SK-N-SH (cell line): ENCODE measurements at regions not wholly inside any gene's neighbourhood (a gene's known extent, or its start where the extent isn't known, plus 50 kb on each side); places are given as distances from the start of the nearest gene placed in this dataset.

Experiments
- CTCF ChIA-PET: fragments of 300-600, 350-600 bp; formaldehyde crosslinking; extraction: SDS; loops from one replicate; lab custom pipeline; 2021; lab: Yijun Ruan, JAX
- POLR2A ChIA-PET: fragments of 350-600 bp; sonication (Branson Sonifier 250); formaldehyde crosslinking; extraction: SDS; loops from one replicate; lab custom pipeline; 2020; ENCODE audit warnings: antibody characterized with exemption, inconsistent platforms; lab: Yijun Ruan, JAX
- DNase-seq: peaks from one replicate; pipeline ENCODE4 v3.0.0; 2012
- H2AFZ ChIP-seq: fragments of 200-600 bp; sonication (generic); 2 replicates; pipeline ENCODE4 v1.8.1; 2016; ENCODE audit warnings: antibody characterized with exemption, mild to moderate bottlenecking, low read depth
- H3F3A ChIP-seq: fragments of 200-600 bp; sonication (generic); replicated peaks from 2 replicates; pipeline ENCODE3; 2016; ENCODE audit warnings: antibody characterized with exemption, mild to moderate bottlenecking; ENCODE audit not compliant: insufficient read depth
- H3K27ac ChIP-seq, 2 experiments: fragments of 200-500 bp in 1 of 2; fragments of 200-600 bp in 1 of 2; sonication (Bioruptor generic) in 1 of 2; sonication (generic), shearing (Covaris generic) in 1 of 2; 2 replicates each; pipeline versions ENCODE4 v1.5.1 to v1.6.1; 2014 to 2016; ENCODE audit warnings: low read depth in 2 of 2, inconsistent platforms in 1 of 2, low read length in 1 of 2, mild to moderate bottlenecking in 1 of 2, mixed read lengths in 1 of 2
- H3K27me3 ChIP-seq: fragments of 200-600 bp; sonication (generic), shearing (Covaris generic); 2 replicates; pipeline ENCODE4 v1.6.1; 2016; ENCODE audit warnings: mixed run types; ENCODE audit not compliant: insufficient read depth
- H3K36me3 ChIP-seq, 2 experiments: fragments of 200-500 bp in 1 of 2; fragments of 200-600 bp in 1 of 2; sonication (Bioruptor generic) in 1 of 2; sonication (generic) in 1 of 2; replicated peaks in 1 of 2; 2 replicates each; pipeline versions ENCODE3 to v1.5.1; 2014 to 2016; ENCODE audit warnings: low read length in 1 of 2, mild to moderate bottlenecking in 1 of 2; ENCODE audit not compliant: insufficient read depth in 2 of 2, control insufficient read depth in 1 of 2
- H3K4me1 ChIP-seq, 2 experiments: fragments of 200-500 bp in 1 of 2; fragments of 200-600 bp in 1 of 2; sonication (Bioruptor generic) in 1 of 2; sonication (generic), shearing (Covaris generic) in 1 of 2; 2 replicates each; pipeline versions ENCODE4 v1.5.1 to v1.6.1; 2014 to 2016; ENCODE audit warnings: low read depth in 1 of 2, low read length in 1 of 2, mixed run types in 1 of 2; ENCODE audit not compliant: insufficient read depth in 2 of 2, control insufficient read depth in 1 of 2
- H3K4me2 ChIP-seq: fragments of 200-600 bp; sonication (generic), shearing (Covaris generic); 2 replicates; pipeline ENCODE4 v1.6.1; 2017; ENCODE audit warnings: mixed run types
- H3K4me3 ChIP-seq, 2 experiments: fragments of 200-500 bp in 1 of 2; fragments of 200-600 bp in 1 of 2; sonication (Bioruptor generic) in 1 of 2; sonication (generic), shearing (Covaris generic) in 1 of 2; 2 replicates each; pipeline versions ENCODE4 v1.5.1 to v1.8.1; 2014 to 2016; ENCODE audit warnings: low read depth in 2 of 2, inconsistent platforms in 1 of 2, low read length in 1 of 2, mild to moderate bottlenecking in 1 of 2, mixed read lengths in 1 of 2, moderate library complexity in 1 of 2
- H3K79me2 ChIP-seq: fragments of 200-600 bp; sonication (generic); 2 replicates; pipeline ENCODE4 v1.8.1; 2017; ENCODE audit warnings: mild to moderate bottlenecking; ENCODE audit not compliant: insufficient read depth
- H3K9ac ChIP-seq: fragments of 200-600 bp; sonication (generic); 2 replicates; pipeline ENCODE4 v1.6.1; 2017; ENCODE audit warnings: mixed run types
- H3K9me2 ChIP-seq: fragments of 200-600 bp; sonication (generic); 2 replicates; pipeline ENCODE4 v1.6.1; 2017; ENCODE audit warnings: mixed run types
- H3K9me3 ChIP-seq: fragments of 200-600 bp; sonication (generic); 2 replicates; pipeline ENCODE4 v1.6.1; 2017; ENCODE audit warnings: mixed run types, mild to moderate bottlenecking, moderate library complexity
- H4K20me1 ChIP-seq: fragments of 200-600 bp; sonication (generic); 2 replicates; pipeline ENCODE4 v1.6.1; 2017; ENCODE audit warnings: mild to moderate bottlenecking, mixed run types; ENCODE audit not compliant: insufficient read depth
- EP300 ChIP-seq, 2 experiments: IDR thresholded peaks; 2 replicates each; pipeline versions ENCODE4 v1.4.0 to v1.6.1; 2012; ENCODE audit warnings: borderline replicate concordance in 1 of 2, low read depth in 1 of 2, low read length in 1 of 2
- EZH2phosphoT487 ChIP-seq: fragments of 200-600 bp; sonication (generic); IDR thresholded peaks from 2 replicates; pipeline ENCODE4 v1.6.1; 2017; ENCODE audit warnings: low read depth, mixed run types, mild to moderate bottlenecking, antibody characterized with exemption, moderate library complexity, borderline replicate concordance
- FOXJ3 ChIP-seq: sonication (generic); formaldehyde crosslinking; IDR thresholded peaks from 2 replicates; pipeline ENCODE4 v1.5.1; 2020; ENCODE audit warnings: mild to moderate bottlenecking, missing genetic modification reagents
- GATA2 ChIP-seq: sonication (generic); formaldehyde crosslinking; IDR thresholded peaks from 2 replicates; pipeline ENCODE4 v1.5.0; 2020; ENCODE audit warnings: mild to moderate bottlenecking, missing genetic modification reagents
- JUND ChIP-seq: IDR thresholded peaks from 2 replicates; pipeline ENCODE4 v1.4.0; 2012
- MAX ChIP-seq: IDR thresholded peaks from 2 replicates; pipeline ENCODE4 v1.4.0; 2012; ENCODE audit warnings: low read depth
- NFIC ChIP-seq: IDR thresholded peaks from 2 replicates; pipeline ENCODE4 v1.4.0; 2012; ENCODE audit warnings: borderline replicate concordance
- POLR2AphosphoS5 ChIP-seq: IDR thresholded peaks from 2 replicates; pipeline ENCODE4 v1.6.1; 2012; ENCODE audit warnings: low read depth, low read length
- RAD21 ChIP-seq: IDR thresholded peaks from 2 replicates; pipeline ENCODE4 v1.6.1; 2012; ENCODE audit warnings: mild to moderate bottlenecking, low read length
- RCOR1 ChIP-seq: fragments of 150-350 bp; IDR thresholded peaks from 2 replicates; pipeline ENCODE4 v1.6.1; 2017; ENCODE audit warnings: antibody characterized with exemption, low read length
- RFX5 ChIP-seq: IDR thresholded peaks from 2 replicates; pipeline ENCODE4 v1.6.1; 2012; ENCODE audit warnings: mild to moderate bottlenecking, improper control_type of control experiment, low read length
- SIN3A ChIP-seq: IDR thresholded peaks from 2 replicates; pipeline ENCODE4 v1.6.1; 2012; ENCODE audit warnings: low read depth, mild to moderate bottlenecking, low read length, moderate library complexity, borderline replicate concordance
- SMC3 ChIP-seq: IDR thresholded peaks from 2 replicates; pipeline ENCODE4 v1.6.1; 2012; ENCODE audit warnings: low read depth, low read length, improper control_type of control experiment
- TAF1 ChIP-seq: IDR thresholded peaks from 2 replicates; pipeline ENCODE4 v1.6.1; 2012; ENCODE audit warnings: low read depth, mild to moderate bottlenecking, low read length, moderate library complexity, borderline replicate concordance
- TEAD4 ChIP-seq: IDR thresholded peaks from 2 replicates; pipeline ENCODE4 v1.4.0; 2012; ENCODE audit warnings: mild to moderate bottlenecking, borderline replicate concordance; ENCODE audit not compliant: insufficient read depth
- USF1 ChIP-seq: IDR thresholded peaks from 2 replicates; pipeline ENCODE4 v1.4.0; 2012; ENCODE audit warnings: low read depth, borderline replicate concordance
- USF2 ChIP-seq: fragments of 150-350 bp; IDR thresholded peaks from 2 replicates; pipeline ENCODE4 v1.6.1; 2017; ENCODE audit warnings: antibody characterized with exemption, low read length, low read depth, borderline replicate concordance
- YY1 ChIP-seq: IDR thresholded peaks from 2 replicates; pipeline ENCODE4 v1.4.0; 2012; ENCODE audit warnings: low read depth, mild to moderate bottlenecking
- ZBTB33 ChIP-seq: IDR thresholded peaks from 2 replicates; pipeline ENCODE4 v1.4.0; 2012; ENCODE audit warnings: low read depth, borderline replicate concordance

- Histone ChIP-seq H3K9me2 (no peaks in the 10 kb centered on the region), H3K9ac (no peak overlapping the region), H3K9me3 (no peaks in the 10 kb centered on the region), H4K20me1 (no peaks in the 10 kb centered on the region), H3K27me3 (no peaks in the 10 kb centered on the region), H3K4me1 (no peaks in the 10 kb centered on the region), H3K79me2 (no peaks in the 10 kb centered on the region), H2AFZ (no peak overlapping the region), H3F3A (no peaks in the 10 kb centered on the region), H3K4me2 (no peak overlapping the region), H3K27ac (no peak overlapping the region), H3K4me3 (no peak overlapping the region), H3K36me3 (no peaks in the 10 kb centered on the region)
- POLR2A ChIA-PET: no interaction called here
- no peak for DNase-seq
- CTCF ChIA-PET: no interaction called here
- no peak for TF ChIP-seq POLR2AphosphoS5
- TF ChIP-seq RAD21: no peak
- no peak for TF ChIP-seq EZH2phosphoT487
- no peak for TF ChIP-seq ZBTB33
- no peak for TF ChIP-seq SMC3
- TF ChIP-seq GATA2 (CRISPR knock-in tag): no peak
- no peak for TF ChIP-seq NFIC
- no peak for TF ChIP-seq TEAD4
- TF ChIP-seq MAX: no peak
- no peak for TF ChIP-seq JUND
- TF ChIP-seq EP300 (IDR thresholded peaks at IDR 0.05; ENCODE audit: borderline replicate concordance in 1 of 2, low read depth in 1 of 2, low read length in 1 of 2): no peak
- TF ChIP-seq FOXJ3 (CRISPR knock-in tag): no peak
- no peak for TF ChIP-seq SIN3A
- TF ChIP-seq TAF1: no peak
- TF ChIP-seq USF1: no peak
- no peak for TF ChIP-seq RCOR1
- TF ChIP-seq YY1: no peak
- TF ChIP-seq RFX5: no peak
- TF ChIP-seq USF2: no peak
These were observed 721.0 kb upstream of the ARRDC3 start for GRCh38 chr5:92104126-92104525.
